ENCODE measurements at regions not wholly inside any gene's neighbourhood (a gene's known extent, or its start where the extent isn't known, plus 50 kb on each side); places are given as distances from the start of the nearest gene placed in this dataset.

DNA sequence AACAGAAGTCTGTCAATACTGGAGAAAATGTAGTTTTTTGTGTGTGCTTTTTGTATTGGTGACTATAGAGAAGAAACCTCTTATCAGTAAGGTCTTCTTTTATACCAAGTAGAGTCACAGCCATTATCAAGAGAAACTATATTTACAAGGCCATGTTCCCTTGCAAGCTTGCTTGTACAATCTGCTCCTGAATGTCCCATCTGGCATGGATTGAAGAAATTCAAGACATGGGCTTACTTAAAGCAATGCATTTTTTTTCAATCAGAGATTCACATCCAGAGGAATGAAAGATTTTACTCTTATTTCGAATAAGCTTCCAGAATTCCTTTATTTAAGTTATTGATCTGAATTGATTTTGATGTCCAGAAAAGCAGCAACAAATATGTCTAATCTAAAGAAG lies 537.3 kb upstream of the RPS6KA3 start:
- Histone ChIP-seq H3K36me3 (ENCODE audit: insufficient read depth, low read length) (no peaks in the 10 kb centered on the region), H3F3A (ENCODE audit: low read depth) (no peaks in the 10 kb centered on the region), H3K9ac (ENCODE audit: low read depth, low read length, poor library complexity, severe bottlenecking) (no peak overlapping the region), H3K4me2 (ENCODE audit: low read depth, low read length, poor library complexity, severe bottlenecking) (no peak overlapping the region), H3K79me2 (ENCODE audit: insufficient read depth, low read length) (no peaks in the 10 kb centered on the region), H3K4me1 (ENCODE audit: insufficient read depth, low read length, poor library complexity, severe bottlenecking) (no peaks in the 10 kb centered on the region), H3K9me3 (ENCODE audit: insufficient read depth, low read depth, low read length) (no peaks in the 10 kb centered on the region), H4K20me1 (ENCODE audit: insufficient read depth, low read length, poor library complexity, severe bottlenecking) (no peaks in the 10 kb centered on the region), H3K9me2 (replicated peaks; ENCODE audit: low read depth, low read length) (no peaks in the 10 kb centered on the region), H3K4me3 (ENCODE audit: low read length, poor library complexity, severe bottlenecking) (no peak overlapping the region), H2AFZ (ENCODE audit: low read length) (no peak overlapping the region), H3K27me3 (ENCODE audit: insufficient read depth, low read length, poor library complexity, severe bottlenecking) (no peaks in the 10 kb centered on the region)
- TF ChIP-seq, protein P1, sequence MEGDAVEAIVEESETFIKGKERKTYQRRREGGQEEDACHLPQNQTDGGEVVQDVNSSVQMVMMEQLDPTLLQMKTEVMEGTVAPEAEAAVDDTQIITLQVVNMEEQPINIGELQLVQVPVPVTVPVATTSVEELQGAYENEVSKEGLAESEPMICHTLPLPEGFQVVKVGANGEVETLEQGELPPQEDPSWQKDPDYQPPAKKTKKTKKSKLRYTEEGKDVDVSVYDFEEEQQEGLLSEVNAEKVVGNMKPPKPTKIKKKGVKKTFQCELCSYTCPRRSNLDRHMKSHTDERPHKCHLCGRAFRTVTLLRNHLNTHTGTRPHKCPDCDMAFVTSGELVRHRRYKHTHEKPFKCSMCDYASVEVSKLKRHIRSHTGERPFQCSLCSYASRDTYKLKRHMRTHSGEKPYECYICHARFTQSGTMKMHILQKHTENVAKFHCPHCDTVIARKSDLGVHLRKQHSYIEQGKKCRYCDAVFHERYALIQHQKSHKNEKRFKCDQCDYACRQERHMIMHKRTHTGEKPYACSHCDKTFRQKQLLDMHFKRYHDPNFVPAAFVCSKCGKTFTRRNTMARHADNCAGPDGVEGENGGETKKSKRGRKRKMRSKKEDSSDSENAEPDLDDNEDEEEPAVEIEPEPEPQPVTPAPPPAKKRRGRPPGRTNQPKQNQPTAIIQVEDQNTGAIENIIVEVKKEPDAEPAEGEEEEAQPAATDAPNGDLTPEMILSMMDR (conservative IDR thresholded peaks at IDR 0.05; ENCODE audit: low read length), result no peak
- no peak for TF ChIP-seq EZH2phosphoT487 (IDR thresholded peaks at IDR 0.05; ENCODE audit: borderline replicate concordance)

DNA sequence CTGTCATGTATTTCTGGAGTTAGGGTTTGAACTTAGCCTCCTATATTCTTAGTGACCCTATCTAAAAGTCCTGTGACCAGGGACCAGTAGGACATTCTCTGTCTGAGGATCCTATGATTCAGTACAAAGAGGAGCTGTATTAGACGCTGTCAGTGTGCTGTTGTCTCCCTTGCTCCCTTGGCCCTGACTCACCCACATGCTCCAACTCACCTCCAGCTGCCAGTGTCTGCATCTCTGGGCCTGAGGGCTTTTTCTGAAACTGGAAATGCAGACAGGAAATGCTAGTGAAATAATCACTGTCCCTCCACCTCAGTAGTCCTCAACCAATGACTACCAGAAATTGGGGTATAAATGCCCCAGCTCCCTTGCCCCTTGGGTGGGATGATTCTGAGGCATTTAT lies 535.3 kb upstream of the RPS6KA3 start:
- H3F3A ChIP-seq (ENCODE audit: low read depth), result no peaks in the 10 kb centered on the region
- H3K27me3 ChIP-seq (ENCODE audit: insufficient read depth, low read length, poor library complexity, severe bottlenecking), result no peaks in the 10 kb centered on the region
- H3K9me3 ChIP-seq (ENCODE audit: insufficient read depth, low read depth, low read length), result no peaks in the 10 kb centered on the region
- H3K4me1 ChIP-seq (ENCODE audit: insufficient read depth, low read length, poor library complexity, severe bottlenecking), result no peaks in the 10 kb centered on the region
- H3K79me2 ChIP-seq (ENCODE audit: insufficient read depth, low read length), result no peaks in the 10 kb centered on the region
- no peaks in the 10 kb centered on the region for H3K36me3 ChIP-seq (ENCODE audit: insufficient read depth, low read length)
- H3K9ac ChIP-seq (ENCODE audit: low read depth, low read length, poor library complexity, severe bottlenecking), result no peak overlapping the region
- H4K20me1 ChIP-seq (ENCODE audit: insufficient read depth, low read length, poor library complexity, severe bottlenecking), result no peaks in the 10 kb centered on the region
- no peak overlapping the region for H3K4me2 ChIP-seq (ENCODE audit: low read depth, low read length, poor library complexity, severe bottlenecking)
- H3K4me3 ChIP-seq (ENCODE audit: low read length, poor library complexity, severe bottlenecking), result no peak overlapping the region
- TF ChIP-seq EZH2phosphoT487 (IDR thresholded peaks at IDR 0.05; ENCODE audit: borderline replicate concordance), result no peak
- TF ChIP-seq, protein P1 (conservative IDR thresholded peaks at IDR 0.05; ENCODE audit: low read length), result no peak
- no peaks in the 10 kb centered on the region for H3K9me2 ChIP-seq (replicated peaks; ENCODE audit: low read depth, low read length)
- no peak overlapping the region for H2AFZ ChIP-seq (ENCODE audit: low read length)

DNA sequence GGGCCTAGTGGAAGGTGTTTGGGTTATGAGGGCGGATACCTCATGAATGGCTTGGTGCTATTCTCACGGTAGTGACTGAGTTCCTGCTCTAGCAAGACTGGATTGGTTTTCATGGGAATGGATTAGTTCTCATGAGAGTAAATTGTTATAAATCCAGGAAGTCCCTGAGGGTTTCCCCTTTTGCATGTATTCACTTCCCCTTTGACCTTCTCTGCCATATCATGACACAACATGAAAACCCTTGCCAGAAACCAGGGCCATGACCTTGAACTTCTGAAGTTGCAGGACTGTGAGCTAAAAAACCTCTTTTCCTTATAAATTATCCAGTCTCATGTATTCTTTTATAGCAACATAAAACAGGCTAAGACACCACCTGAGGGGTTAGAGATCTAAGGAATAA lies 529.7 kb upstream of the RPS6KA3 start:
- Histone ChIP-seq H3K79me2 (ENCODE audit: insufficient read depth, low read length) (no peaks in the 10 kb centered on the region), H3F3A (ENCODE audit: low read depth) (no peaks in the 10 kb centered on the region), H3K4me3 (ENCODE audit: low read length, poor library complexity, severe bottlenecking) (no peak overlapping the region), H2AFZ (ENCODE audit: low read length) (no peak overlapping the region), H3K4me1 (ENCODE audit: insufficient read depth, low read length, poor library complexity, severe bottlenecking) (no peaks in the 10 kb centered on the region), H3K36me3 (ENCODE audit: insufficient read depth, low read length) (no peaks in the 10 kb centered on the region), H3K27me3 (ENCODE audit: insufficient read depth, low read length, poor library complexity, severe bottlenecking) (no peaks in the 10 kb centered on the region), H3K9me2 (replicated peaks; ENCODE audit: low read depth, low read length) (no peaks in the 10 kb centered on the region), H3K9me3 (ENCODE audit: insufficient read depth, low read depth, low read length) (no peaks in the 10 kb centered on the region), H3K9ac (ENCODE audit: low read depth, low read length, poor library complexity, severe bottlenecking) (no peak overlapping the region), H3K4me2 (ENCODE audit: low read depth, low read length, poor library complexity, severe bottlenecking) (no peak overlapping the region), H4K20me1 (ENCODE audit: insufficient read depth, low read length, poor library complexity, severe bottlenecking) (no peaks in the 10 kb centered on the region)
- TF ChIP-seq EZH2phosphoT487 (IDR thresholded peaks at IDR 0.05; ENCODE audit: borderline replicate concordance), result no peak
- TF ChIP-seq, protein P1 (conservative IDR thresholded peaks at IDR 0.05; ENCODE audit: low read length), result no peak
